Endothelial cell of umbilical vein (primary cell): ENCODE measurements at regions not wholly inside any gene's neighbourhood (a gene's known extent, or its start where the extent isn't known, plus 50 kb on each side); places are given as distances from the start of the nearest gene placed in this dataset.

ENCODE experiments used
- BruUV-seq: library from RNA; stranded (reverse); fragments of 400-500 nt; replicated peaks from 2 replicates; lab custom pipeline; 2021; lab: Mats Ljungman, UMichigan
- CTCF ChIA-PET: fragments of 300-600, 350-600 bp; sonication (Branson Sonifier 250); formaldehyde crosslinking; loops from one replicate; lab custom pipeline; 2021; ENCODE audit warnings: antibody characterized with exemption, inconsistent platforms; lab: Charles Lee
- POLR2A ChIA-PET: fragments of 300-600, 350-600 bp; sonication (Branson Sonifier 250); formaldehyde crosslinking; loops from one replicate; lab custom pipeline; 2021; ENCODE audit warnings: antibody characterized with exemption, inconsistent platforms; lab: Charles Lee
- DNase-seq: peaks from one replicate; pipeline ENCODE4 v3.0.0-alpha.2; 2011; ENCODE audit warnings: low read depth, low spot score
- FAIRE-seq: peaks from 2 replicates; lab custom pipeline; 2011; peaks lifted over from hg19 to GRCh38; lab: Jason Lieb, UNC
- H2AFZ ChIP-seq: 2 replicates; pipeline ENCODE4 v1.6.0; 2012; ENCODE audit warnings: low read depth, low read length, control low read depth, inconsistent platforms
- H3K27ac ChIP-seq: 2 replicates; pipeline ENCODE4 v1.5.1; 2011; ENCODE audit warnings: low read depth, mild to moderate bottlenecking, control low read depth, low read length, moderate library complexity; ENCODE audit not compliant: insufficient read depth
- H3K27me3 ChIP-seq, 2 experiments: 2 replicates each; pipeline versions ENCODE4 v1.6.0 to v1.6.1; 2011; ENCODE audit warnings: low read length in 2 of 2, mixed read lengths in 1 of 2; ENCODE audit not compliant: control insufficient read depth in 2 of 2, insufficient read depth in 2 of 2
- H3K36me3 ChIP-seq, 2 experiments: 2 replicates in 1 of 2; 3 replicates in 1 of 2; pipeline ENCODE4 v1.5.1; 2011; ENCODE audit warnings: low read length in 2 of 2, mild to moderate bottlenecking in 1 of 2, moderate library complexity in 1 of 2; ENCODE audit not compliant: control insufficient read depth in 2 of 2, insufficient read depth in 2 of 2; ENCODE audit errors: extremely low read depth in 1 of 2
- H3K4me1 ChIP-seq: 3 replicates; pipeline ENCODE4 v1.5.1; 2011; ENCODE audit warnings: mild to moderate bottlenecking, low read length; ENCODE audit not compliant: control insufficient read depth, insufficient read depth; ENCODE audit errors: extremely low read depth
- H3K4me2 ChIP-seq: 2 replicates; pipeline ENCODE4 v1.6.1; 2011; ENCODE audit warnings: low read length, control low read depth, mixed read lengths; ENCODE audit not compliant: insufficient read depth
- H3K4me3 ChIP-seq, 3 experiments: fragments of 200-600 bp in 1 of 3; sonication (generic), shearing (Covaris generic) in 1 of 3; replicated peaks in 1 of 3; 2 replicates each; pipeline ENCODE4 v1.5.1; 2011 to 2016; ENCODE audit warnings: control low read depth in 3 of 3, low read length in 3 of 3, mild to moderate bottlenecking in 2 of 3, inconsistent platforms in 1 of 3, low read depth in 1 of 3, moderate library complexity in 1 of 3; ENCODE audit not compliant: insufficient read depth in 1 of 3
- H3K79me2 ChIP-seq: 2 replicates; pipeline ENCODE4 v1.6.0; 2012; ENCODE audit warnings: low read length, inconsistent platforms; ENCODE audit not compliant: control insufficient read depth, insufficient read depth
- H3K9ac ChIP-seq: replicated peaks from 2 replicates; pipeline ENCODE3; 2011; ENCODE audit warnings: low read length, control low read depth; ENCODE audit not compliant: insufficient read depth; ENCODE audit errors: extremely low read depth
- H3K9me1 ChIP-seq: replicated peaks from 3 replicates; pipeline ENCODE4 v1.6.0; 2011; ENCODE audit warnings: mild to moderate bottlenecking, low read length; ENCODE audit not compliant: control insufficient read depth, insufficient read depth; ENCODE audit errors: extremely low read depth
- H3K9me3 ChIP-seq: replicated peaks from 2 replicates; pipeline ENCODE4 v1.5.1; 2012; ENCODE audit warnings: low read length, inconsistent platforms; ENCODE audit not compliant: control insufficient read depth, insufficient read depth
- H4K20me1 ChIP-seq: replicated peaks from 2 replicates; pipeline ENCODE3; 2011; ENCODE audit warnings: mild to moderate bottlenecking, low read length; ENCODE audit not compliant: control insufficient read depth, insufficient read depth; ENCODE audit errors: extremely low read depth
- CTCF ChIP-seq, 2 donors: IDR thresholded peaks; 1 replicate in 1 of 2; 2 replicates in 1 of 2; pipeline ENCODE4 v1.5.1; 2011; ENCODE audit warnings: low read length in 2 of 2, mild to moderate bottlenecking in 2 of 2, moderate library complexity in 2 of 2, control low read depth in 1 of 2, inconsistent platforms in 1 of 2, low read depth in 1 of 2; ENCODE audit not compliant: insufficient read depth in 1 of 2; ENCODE audit errors: extremely low read depth in 1 of 2
- EZH2 ChIP-seq: IDR thresholded peaks from 2 replicates; pipeline ENCODE4 v1.6.1; 2012; ENCODE audit warnings: borderline replicate concordance, low read depth, mild to moderate bottlenecking, moderate library complexity, low read length, inconsistent platforms; ENCODE audit not compliant: severe bottlenecking
- FOS ChIP-seq: IDR thresholded peaks from 2 replicates; pipeline ENCODE4 v1.6.1; 2011; ENCODE audit warnings: mild to moderate bottlenecking, low read length, moderate library complexity, borderline replicate concordance; ENCODE audit not compliant: insufficient read depth
- GATA2 ChIP-seq: IDR thresholded peaks from 2 replicates; pipeline ENCODE4 v1.7.0; 2011; ENCODE audit warnings: low read depth, mild to moderate bottlenecking, moderate library complexity, mixed read lengths, low read length; ENCODE audit not compliant: insufficient read length, insufficient read depth
- JUN ChIP-seq: IDR thresholded peaks from 2 replicates; pipeline ENCODE4 v1.6.1; 2011; ENCODE audit warnings: borderline replicate concordance, low read depth; ENCODE audit not compliant: insufficient read length, insufficient read depth
- MAX ChIP-seq: IDR thresholded peaks from 2 replicates; pipeline ENCODE4 v1.6.1; 2011; ENCODE audit not compliant: insufficient read depth, insufficient read length
- MYC ChIP-seq: IDR thresholded peaks from one replicate; pipeline ENCODE4 v1.6.1; 2011; ENCODE audit warnings: mild to moderate bottlenecking, low read depth, low read length
- POLR2A ChIP-seq: IDR thresholded peaks from 2 replicates; pipeline ENCODE4 v1.6.1; 2012; ENCODE audit warnings: low read depth, mild to moderate bottlenecking, control low read depth, low read length
- POLR2AphosphoS5 ChIP-seq: IDR thresholded peaks from 2 replicates; pipeline ENCODE4 v1.6.1; 2012; ENCODE audit warnings: low read depth, mild to moderate bottlenecking, control low read depth, low read length, moderate library complexity; ENCODE audit not compliant: insufficient read depth
- dilution Hi-C: fragments of 300-500 bp; cut with MboI; formaldehyde crosslinking; loops from one replicate; pipeline ENCODE4 v1.15.0; 2019; ENCODE audit warnings: low sequenced_read_pairs; ENCODE audit not compliant: extremely low pct_ligation_motif_present
- intact Hi-C: fragments of 100-400 bp; cut with micrococcal nuclease; formaldehyde crosslinking; loops from one replicate; pipeline ENCODE4 v1.10.0; 2022

- no TSS peak for BruUV-seq
- H3K9ac ChIP-seq: no peak overlapping the region
- no peak for DNase-seq
- H4K20me1 ChIP-seq: no peaks in the 10 kb centered on the region
- no peaks in the 10 kb centered on the region for H3K4me1 ChIP-seq
- no peak overlapping the region for H3K4me3 ChIP-seq
- peaks cover 4% of the 10 kb centered on the region for H3K9me3 ChIP-seq
- no peak for TF ChIP-seq FOS
- TF ChIP-seq CTCF (IDR thresholded peaks at IDR 0.05; ENCODE audit: extremely low read depth in 1 of 2, insufficient read depth in 1 of 2, low read depth in 1 of 2, low read length in 2 of 2): no peak
- no peak for TF ChIP-seq POLR2A
- TF ChIP-seq POLR2AphosphoS5: no peak
- no peaks in the 10 kb centered on the region for H3K36me3 ChIP-seq
- intact Hi-C loops: no loop called here
- no peak overlapping the region for H2AFZ ChIP-seq
- no peak overlapping the region for H3K27ac ChIP-seq
- H3K9me1 ChIP-seq: no peaks in the 10 kb centered on the region
- dilution Hi-C loops: no loop called here
- POLR2A ChIA-PET: no interaction called here
- CTCF ChIA-PET: no interaction called here
- no peak for FAIRE-seq
- no peaks in the 10 kb centered on the region for H3K27me3 ChIP-seq
- no peaks in the 10 kb centered on the region for H3K79me2 ChIP-seq
- no peak overlapping the region for H3K4me2 ChIP-seq
These were observed 127.8 kb downstream of the CRLF2 start for GRCh38 chrX:1084689-1085088.

GRCh38 chrX:1076871-1077651, 135.4 kb downstream of the CRLF2 start:
- dilution Hi-C loops (no loop called here), intact Hi-C loops (no loop called here)
- H4K20me1 ChIP-seq: no peaks in the 10 kb centered on the region
- no peaks in the 10 kb centered on the region for H3K9me1 ChIP-seq
- CTCF ChIA-PET: no interaction called here
- H3K36me3 ChIP-seq: no peaks in the 10 kb centered on the region
- FAIRE-seq (no peak), DNase-seq (no peak)
- peaks cover 3% of the 10 kb centered on the region for H3K9me3 ChIP-seq
- no TSS peak for BruUV-seq
- no peak overlapping the region for H3K9ac ChIP-seq
- no peak overlapping the region for H3K27ac ChIP-seq
- no peak for TF ChIP-seq GATA2
- TF ChIP-seq POLR2A: no peak
- TF ChIP-seq MYC: no peak
- no peak for TF ChIP-seq POLR2AphosphoS5
- no peak for TF ChIP-seq MAX
- no peak for TF ChIP-seq JUN
- no peak for TF ChIP-seq EZH2
- no peak for TF ChIP-seq CTCF (IDR thresholded peaks at IDR 0.05; ENCODE audit: extremely low read depth in 1 of 2, insufficient read depth in 1 of 2, low read depth in 1 of 2, low read length in 2 of 2)
- no peak for TF ChIP-seq FOS
- no peak overlapping the region for H3K4me2 ChIP-seq
- H3K4me1 ChIP-seq: no peaks in the 10 kb centered on the region
- no peak overlapping the region for H3K4me3 ChIP-seq
- POLR2A ChIA-PET: no interaction called here
- H3K79me2 ChIP-seq: no peaks in the 10 kb centered on the region
- no peaks in the 10 kb centered on the region for H3K27me3 ChIP-seq
- no peak overlapping the region for H2AFZ ChIP-seq
